GM12878 (cell line): ENCODE measurements at regions not wholly inside any gene's neighbourhood (a gene's known extent, or its start where the extent isn't known, plus 50 kb on each side); places are given as distances from the start of the nearest gene placed in this dataset.
"Not testable (repeated sequence)": the region's sequence is repeated elsewhere in the genome, so short reads cannot be mapped to it uniquely, and the experiment has no call there.

Experiments
- ATAC-seq: fragments of 200-7000 bp; cut with Tn5 transposase; 3 replicates; pipeline ENCODE4 v1.9.1; 2020; ENCODE audit warnings: mild to moderate bottlenecking, moderate library complexity
- BruUV-seq: library from RNA; stranded (reverse); fragments of 400-500 nt; replicated peaks from 2 replicates; lab custom pipeline; 2021; lab: Mats Ljungman, UMichigan
- CTCF ChIA-PET: fragments of 300-600 bp; sonication (Branson Sonifier 250); formaldehyde crosslinking; extraction: SDS; loops from one replicate; lab custom pipeline; 2021; ENCODE audit warnings: inconsistent platforms; lab: Yijun Ruan, JAX
- POLR2A ChIA-PET: fragments of 350-600 bp; formaldehyde crosslinking; extraction: SDS; loops from one replicate; lab custom pipeline; 2021; ENCODE audit warnings: inconsistent platforms; lab: Charles Lee
- RAD21 ChIA-PET: fragments of 300-600 bp; sonication (Branson Sonifier 250); formaldehyde crosslinking; loops from one replicate; lab custom pipeline; 2023; ENCODE audit warnings: antibody characterized with exemption; ENCODE audit not compliant: unreplicated experiment; lab: Charles Lee
- SMC1A ChIA-PET: fragments of 300-600 bp; sonication (Branson Sonifier 250); formaldehyde crosslinking; loops from one replicate; lab custom pipeline; 2023; ENCODE audit not compliant: unreplicated experiment, uncharacterized antibody; lab: Charles Lee
- DNase-seq: peaks from one replicate; pipeline ENCODE4 v3.0.0-alpha.2; 2011; ENCODE audit warnings: low read depth, low spot score
- FAIRE-seq: peaks from 3 replicates; lab custom pipeline; 2011; peaks lifted over from hg19 to GRCh38; lab: Jason Lieb, UNC
- H2AFZ ChIP-seq: 2 replicates; pipeline ENCODE4 v1.6.0; 2011; ENCODE audit warnings: low read depth, low read length, control low read depth; ENCODE audit not compliant: control insufficient read depth
- H3K27ac ChIP-seq: 2 replicates; pipeline ENCODE4 v1.5.1; 2011; ENCODE audit warnings: control low read depth; ENCODE audit not compliant: control insufficient read depth, insufficient read depth
- H3K27me3 ChIP-seq, 2 experiments: replicated peaks in 1 of 2; 2 replicates each; pipeline versions ENCODE4 v1.6.0 to v1.6.1; 2011; ENCODE audit warnings: low read length in 1 of 2; ENCODE audit not compliant: control insufficient read depth in 2 of 2, insufficient read depth in 2 of 2
- H3K36me3 ChIP-seq, 2 experiments: 2 replicates each; pipeline ENCODE4 v1.5.1; 2011; ENCODE audit warnings: low read length in 1 of 2; ENCODE audit not compliant: control insufficient read depth in 2 of 2, insufficient read depth in 2 of 2
- H3K4me1 ChIP-seq: 2 replicates; pipeline ENCODE4 v1.6.1; 2011; ENCODE audit warnings: mild to moderate bottlenecking, low read length, moderate library complexity, mixed read lengths; ENCODE audit not compliant: control insufficient read depth, insufficient read depth
- H3K4me2 ChIP-seq: 2 replicates; pipeline ENCODE4 v1.6.0; 2011; ENCODE audit warnings: control low read depth; ENCODE audit not compliant: control insufficient read depth, insufficient read depth
- H3K4me3 ChIP-seq: fragments of 200-600 bp; sonication (generic); 2 replicates; pipeline ENCODE4 v1.5.1; 2016
- H3K79me2 ChIP-seq: 2 replicates; pipeline ENCODE4 v1.6.0; 2011; ENCODE audit warnings: low read length; ENCODE audit not compliant: control insufficient read depth, insufficient read depth
- H3K9ac ChIP-seq: 2 replicates; pipeline ENCODE4 v1.8.0; 2011; ENCODE audit warnings: low read length, control low read depth, mixed read lengths; ENCODE audit not compliant: control insufficient read depth, insufficient read depth
- H3K9me3 ChIP-seq: replicated peaks from 3 replicates; pipeline ENCODE4 v1.5.1; 2011; ENCODE audit warnings: mild to moderate bottlenecking, low read length; ENCODE audit not compliant: control insufficient read depth, insufficient read depth
- H4K20me1 ChIP-seq: 2 replicates; pipeline ENCODE4 v1.6.0; 2011; ENCODE audit not compliant: control insufficient read depth, insufficient read depth
- CBFB ChIP-seq: IDR thresholded peaks from 2 replicates; pipeline ENCODE4 v1.6.1; 2016; ENCODE audit warnings: antibody characterized with exemption, low read depth
- CREB1 ChIP-seq: IDR thresholded peaks from 2 replicates; pipeline ENCODE4 v1.6.1; 2012; ENCODE audit warnings: low read depth, mild to moderate bottlenecking, inconsistent platforms
- DPF2 ChIP-seq: fragments of 450-650 bp; IDR thresholded peaks from 2 replicates; pipeline ENCODE4 v1.6.1; 2017; ENCODE audit warnings: mild to moderate bottlenecking
- SIX5 ChIP-seq: IDR thresholded peaks from 2 replicates; pipeline ENCODE4 v1.6.1; 2011; ENCODE audit warnings: mild to moderate bottlenecking, low read depth, low read length, moderate library complexity; ENCODE audit not compliant: severe bottlenecking
- STAT3 ChIP-seq: IDR thresholded peaks from 2 replicates; pipeline ENCODE4 v1.6.1; 2011; ENCODE audit warnings: low read depth, low read length, improper control_type of control experiment
- SUZ12 ChIP-seq: fragments of 200-600 bp; sonication (generic); IDR thresholded peaks from one replicate; pipeline ENCODE4 v1.6.1; 2018; ENCODE audit warnings: antibody characterized with exemption, mild to moderate bottlenecking; ENCODE audit not compliant: unreplicated experiment
- ZSCAN29 ChIP-seq: fragments of 450-650 bp; IDR thresholded peaks from 2 replicates; pipeline ENCODE4 v1.6.1; 2017; ENCODE audit warnings: mild to moderate bottlenecking, moderate library complexity
- WGBS: methylation state at CpG from one replicate; pipeline ENCODE4 v1.1.6; 2016; ENCODE audit warnings: low lambda C conversion rate; ENCODE audit not compliant: insufficient replicate concordance, insufficient coverage; ENCODE audit errors: missing lambda C conversion rate; 5-methylcytosine and 5-hydroxymethylcytosine counted together
- in situ Hi-C: fragments of 300-500 bp; cut with MboI; formaldehyde crosslinking; loops from 9 replicates; pipeline ENCODE4 v1.14.3; 2018; ENCODE audit warnings: mixed read lengths
- intact Hi-C: fragments of 100-400 bp; cut with micrococcal nuclease; formaldehyde crosslinking; loops from one replicate; pipeline ENCODE4 v1.14.2; 2022; ENCODE audit not compliant: unreplicated experiment
- TF ChIP-seq, protein P1 (sequence below): IDR thresholded peaks from 2 replicates; pipeline ENCODE4 v1.6.1; 2012; ENCODE audit warnings: low read depth, low read length, improper control_type of control experiment
- TF ChIP-seq, protein P2 (sequence below): fragments of 450-650 bp; IDR thresholded peaks from 2 replicates; pipeline ENCODE4 v1.6.1; 2018; ENCODE audit warnings: borderline replicate concordance, mild to moderate bottlenecking; ENCODE audit not compliant: partially characterized antibody

DNA sequence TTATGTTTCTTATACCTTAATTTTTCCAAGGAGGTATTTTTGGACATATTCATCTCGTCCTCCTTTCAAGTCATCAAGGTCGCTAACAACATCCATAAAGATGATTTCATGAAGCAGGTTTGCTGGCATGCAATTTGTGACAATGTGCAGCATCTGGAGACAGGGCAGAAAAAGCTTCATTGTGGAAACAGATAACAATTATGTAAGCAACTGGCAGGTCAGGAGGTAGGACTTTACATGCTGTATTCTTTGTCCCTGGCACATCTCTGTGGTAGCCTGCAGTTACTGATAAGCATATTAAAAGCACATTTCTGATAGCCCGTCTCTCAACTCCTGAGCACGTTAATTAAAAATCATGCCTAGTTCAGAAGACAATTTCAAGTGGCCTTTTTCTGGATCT lies 156.8 kb downstream of the LEPR start (continued):
- TF ChIP-seq, protein P1, sequence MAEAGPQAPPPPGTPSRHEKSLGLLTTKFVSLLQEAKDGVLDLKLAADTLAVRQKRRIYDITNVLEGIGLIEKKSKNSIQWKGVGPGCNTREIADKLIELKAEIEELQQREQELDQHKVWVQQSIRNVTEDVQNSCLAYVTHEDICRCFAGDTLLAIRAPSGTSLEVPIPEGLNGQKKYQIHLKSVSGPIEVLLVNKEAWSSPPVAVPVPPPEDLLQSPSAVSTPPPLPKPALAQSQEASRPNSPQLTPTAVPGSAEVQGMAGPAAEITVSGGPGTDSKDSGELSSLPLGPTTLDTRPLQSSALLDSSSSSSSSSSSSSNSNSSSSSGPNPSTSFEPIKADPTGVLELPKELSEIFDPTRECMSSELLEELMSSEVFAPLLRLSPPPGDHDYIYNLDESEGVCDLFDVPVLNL = no peak

DNA sequence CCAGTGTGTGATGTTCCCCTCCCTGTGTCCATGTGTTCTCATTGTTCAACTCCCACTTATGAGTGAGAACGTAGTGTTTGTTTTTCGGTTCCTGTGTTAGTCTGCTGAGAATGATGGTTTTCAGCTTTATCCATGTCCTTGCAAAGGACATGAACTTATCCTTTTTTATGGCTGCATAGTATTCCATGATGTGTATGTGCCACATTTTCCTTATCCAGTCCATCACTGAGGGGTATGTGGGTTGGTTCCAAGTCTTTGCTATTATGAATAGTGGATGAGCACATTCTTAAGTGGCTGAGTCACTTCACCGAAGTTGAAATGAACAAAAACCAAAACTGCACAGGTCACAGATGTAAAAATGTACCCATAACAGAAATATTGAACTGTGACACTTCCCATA lies 157.5 kb downstream of the LEPR start:
- H3K4me3 ChIP-seq, SMC1A ChIA-PET, H3K9ac ChIP-seq, in situ Hi-C loops, CTCF ChIA-PET, H3K79me2 ChIP-seq, H3K9me3 ChIP-seq, H3K4me2 ChIP-seq, ATAC-seq, RAD21 ChIA-PET, H3K27me3 ChIP-seq, intact Hi-C loops, DNase-seq, H3K27ac ChIP-seq, BruUV-seq, POLR2A ChIA-PET, H2AFZ ChIP-seq, H3K36me3 ChIP-seq, H4K20me1 ChIP-seq, H3K4me1 ChIP-seq, FAIRE-seq: not testable (repeated sequence)
- WGBS = 5% methylated on average over 3 of the region's 3 CpGs

GRCh38 chr1:65581119-65581518 lies 160.7 kb downstream of the LEPR start:
- no TSS peak for BruUV-seq
- Histone ChIP-seq H3K27ac (no peak overlapping the region), H3K9me3 (no peaks in the 10 kb centered on the region), H2AFZ (no peak overlapping the region), H3K4me3 (no peak overlapping the region), H3K36me3 (no peaks in the 10 kb centered on the region), H4K20me1 (no peaks in the 10 kb centered on the region; the same call in 1 of the 2 replicates), H3K27me3 (no peaks in the 10 kb centered on the region), H3K9ac (no peak overlapping the region), H3K4me2 (no peak overlapping the region), H3K4me1 (no peaks in the 10 kb centered on the region), H3K79me2 (no peaks in the 10 kb centered on the region)
- intact Hi-C loops (no loop called here), in situ Hi-C loops (no loop called here)
- ATAC-seq (no peak), FAIRE-seq (no peak), DNase-seq (no peak)
- ChIA-PET POLR2A (no interaction called here), CTCF (no interaction called here), RAD21 (no interaction called here), SMC1A (no interaction called here)
- 0% methylated on average over 2 of the region's 2 CpGs for WGBS
- no peak for TF ChIP-seq ZSCAN29
- no peak for TF ChIP-seq STAT3
- TF ChIP-seq SUZ12 = no peak
- no peak for TF ChIP-seq SIX5
- no peak for TF ChIP-seq DPF2
- TF ChIP-seq, protein P2, sequence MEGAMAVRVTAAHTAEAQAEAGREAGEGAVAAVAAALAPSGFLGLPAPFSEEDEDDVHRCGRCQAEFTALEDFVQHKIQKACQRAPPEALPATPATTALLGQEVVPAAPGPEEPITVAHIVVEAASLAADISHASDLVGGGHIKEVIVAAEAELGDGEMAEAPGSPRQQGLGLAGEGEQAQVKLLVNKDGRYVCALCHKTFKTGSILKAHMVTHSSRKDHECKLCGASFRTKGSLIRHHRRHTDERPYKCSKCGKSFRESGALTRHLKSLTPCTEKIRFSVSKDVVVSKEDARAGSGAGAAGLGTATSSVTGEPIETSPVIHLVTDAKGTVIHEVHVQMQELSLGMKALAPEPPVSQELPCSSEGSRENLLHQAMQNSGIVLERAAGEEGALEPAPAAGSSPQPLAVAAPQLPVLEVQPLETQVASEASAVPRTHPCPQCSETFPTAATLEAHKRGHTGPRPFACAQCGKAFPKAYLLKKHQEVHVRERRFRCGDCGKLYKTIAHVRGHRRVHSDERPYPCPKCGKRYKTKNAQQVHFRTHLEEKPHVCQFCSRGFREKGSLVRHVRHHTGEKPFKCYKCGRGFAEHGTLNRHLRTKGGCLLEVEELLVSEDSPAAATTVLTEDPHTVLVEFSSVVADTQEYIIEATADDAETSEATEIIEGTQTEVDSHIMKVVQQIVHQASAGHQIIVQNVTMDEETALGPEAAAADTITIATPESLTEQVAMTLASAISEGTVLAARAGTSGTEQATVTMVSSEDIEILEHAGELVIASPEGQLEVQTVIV = no peak
- TF ChIP-seq CBFB = no peak
- TF ChIP-seq CREB1 = no peak
